ENCODE measurements at regions not wholly inside any gene's neighbourhood (a gene's known extent, or its start where the extent isn't known, plus 50 kb on each side); places are given as distances from the start of the nearest gene placed in this dataset.

- 93% methylated on average over 17 of the region's 25 CpGs for WGBS (ENCODE audit: insufficient coverage)
- DNase-seq = no peak
- no peak overlapping the region for H3K4me3 ChIP-seq (ENCODE audit: control insufficient read depth in 1 of 7, extremely low read depth in 1 of 7, insufficient read depth in 4 of 7, low read depth in 2 of 7, low read length in 6 of 7)
- H3K27me3 ChIP-seq (replicated peaks in 2 of 5; ENCODE audit: control insufficient read depth in 4 of 5, insufficient read depth in 5 of 5, low read length in 4 of 5) = peaks cover 0 to 18% (median 0%) of the 10 kb centered on the region in 5 experiments
- ChIA-PET POLR2A (interaction anchor here (0.5 kb wide), 1 partner anchor 18 kb away, joined by 3 read pairs; no protein-coding TSS in a partner anchor), CTCF (no interaction called here)
- H3K27ac ChIP-seq (ENCODE audit: insufficient read depth in 1 of 2, low read depth in 1 of 2, low read length in 2 of 2, poor library complexity in 1 of 2, severe bottlenecking in 2 of 2) = no peak overlapping the region
- H3K9me3 ChIP-seq (ENCODE audit: control extremely low read depth in 1 of 5, control insufficient read depth in 4 of 5, insufficient read depth in 2 of 5, low read depth in 1 of 5, low read length in 4 of 5) = no peaks in the 10 kb centered on the region
- H3K4me1 ChIP-seq (ENCODE audit: control extremely low read depth in 1 of 4, control insufficient read depth in 4 of 4, insufficient read depth in 4 of 4, low read length in 3 of 4) = no peaks in the 10 kb centered on the region
- H3K36me3 ChIP-seq (ENCODE audit: control insufficient read depth in 4 of 4, insufficient read depth in 4 of 4, low read length in 3 of 4) = no peaks in the 10 kb centered on the region
Measured at GRCh38 chr7:1344981-1345701, 112.5 kb downstream of the UNCX start.

GRCh38 chr7:1345796-1346755 lies 113.2 kb downstream of the MICALL2 start:
- no peaks in the 10 kb centered on the region for H3K9me3 ChIP-seq (ENCODE audit: control extremely low read depth in 1 of 5, control insufficient read depth in 4 of 5, insufficient read depth in 2 of 5, low read depth in 1 of 5, low read length in 4 of 5)
- DNase-seq = no peak
- H3K36me3 ChIP-seq (ENCODE audit: control insufficient read depth in 4 of 4, insufficient read depth in 4 of 4, low read length in 3 of 4) = no peaks in the 10 kb centered on the region
- H3K4me3 ChIP-seq (ENCODE audit: control insufficient read depth in 1 of 7, extremely low read depth in 1 of 7, insufficient read depth in 4 of 7, low read depth in 2 of 7, low read length in 6 of 7) = no peak overlapping the region
- no peaks in the 10 kb centered on the region for H3K4me1 ChIP-seq (ENCODE audit: control extremely low read depth in 1 of 4, control insufficient read depth in 4 of 4, insufficient read depth in 4 of 4, low read length in 3 of 4)
- H3K27me3 ChIP-seq (replicated peaks in 2 of 5; ENCODE audit: control insufficient read depth in 4 of 5, insufficient read depth in 5 of 5, low read length in 4 of 5) = peaks cover 0 to 18% (median 0%) of the 10 kb centered on the region in 5 experiments
- 93% methylated on average over 19 of the region's 33 CpGs for WGBS (ENCODE audit: insufficient coverage)
- ChIA-PET POLR2A (no interaction called here), CTCF (no interaction called here)
- H3K27ac ChIP-seq (ENCODE audit: insufficient read depth in 1 of 2, low read depth in 1 of 2, low read length in 2 of 2, poor library complexity in 1 of 2, severe bottlenecking in 2 of 2) = no peak overlapping the region

DNA sequence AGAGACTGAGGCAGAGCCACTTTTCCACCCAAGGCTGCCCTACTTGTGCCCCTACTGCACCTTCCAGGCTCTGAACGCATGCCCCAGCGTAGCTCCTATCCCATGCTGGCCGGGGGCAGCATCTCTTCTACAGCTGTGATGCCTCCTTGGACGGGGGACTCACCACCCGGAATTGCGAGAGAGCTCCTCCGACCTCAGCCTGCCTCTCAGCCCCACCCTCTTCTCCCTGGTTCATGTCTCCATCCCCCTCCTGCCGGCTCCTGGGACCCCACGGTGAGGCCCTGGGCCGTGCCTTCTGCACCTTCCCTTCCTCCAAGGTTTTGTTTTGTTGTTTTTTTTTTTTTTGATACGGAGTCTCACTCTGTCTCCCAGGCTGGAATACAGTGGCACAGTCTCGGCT lies 112.4 kb downstream of the MICALL2 start:
- 93% methylated on average over 8 of the region's 12 CpGs for WGBS (ENCODE audit: insufficient coverage)
- Histone ChIP-seq H3K4me1 (ENCODE audit: control extremely low read depth in 1 of 4, control insufficient read depth in 4 of 4, insufficient read depth in 4 of 4, low read length in 3 of 4) (no peaks in the 10 kb centered on the region), H3K36me3 (ENCODE audit: control insufficient read depth in 4 of 4, insufficient read depth in 4 of 4, low read length in 3 of 4) (no peaks in the 10 kb centered on the region), H3K27me3 (replicated peaks in 2 of 5; ENCODE audit: control insufficient read depth in 4 of 5, insufficient read depth in 5 of 5, low read length in 4 of 5) (peaks cover 0 to 20% (median 0%) of the 10 kb centered on the region in 5 experiments), H3K4me3 (ENCODE audit: control insufficient read depth in 1 of 7, extremely low read depth in 1 of 7, insufficient read depth in 4 of 7, low read depth in 2 of 7, low read length in 6 of 7) (no peak overlapping the region), H3K27ac (ENCODE audit: insufficient read depth in 1 of 2, low read depth in 1 of 2, low read length in 2 of 2, poor library complexity in 1 of 2, severe bottlenecking in 2 of 2) (no peak overlapping the region), H3K9me3 (ENCODE audit: control extremely low read depth in 1 of 5, control insufficient read depth in 4 of 5, insufficient read depth in 2 of 5, low read depth in 1 of 5, low read length in 4 of 5) (no peaks in the 10 kb centered on the region)
- POLR2A ChIA-PET = no interaction called here
- CTCF ChIA-PET = no interaction called here
- no peak for DNase-seq

- Histone ChIP-seq H3K4me3 (ENCODE audit: control insufficient read depth in 1 of 7, extremely low read depth in 1 of 7, insufficient read depth in 4 of 7, low read depth in 2 of 7, low read length in 6 of 7) (no peak overlapping the region), H3K27ac (ENCODE audit: insufficient read depth in 1 of 2, low read depth in 1 of 2, low read length in 2 of 2, poor library complexity in 1 of 2, severe bottlenecking in 2 of 2) (no peak overlapping the region), H3K36me3 (ENCODE audit: control insufficient read depth in 4 of 4, insufficient read depth in 4 of 4, low read length in 3 of 4) (no peaks in the 10 kb centered on the region), H3K9me3 (ENCODE audit: control extremely low read depth in 1 of 5, control insufficient read depth in 4 of 5, insufficient read depth in 2 of 5, low read depth in 1 of 5, low read length in 4 of 5) (no peaks in the 10 kb centered on the region), H3K27me3 (replicated peaks in 2 of 5; ENCODE audit: control insufficient read depth in 4 of 5, insufficient read depth in 5 of 5, low read length in 4 of 5) (peaks cover 0 to 23% (median 0%) of the 10 kb centered on the region in 5 experiments), H3K4me1 (ENCODE audit: control extremely low read depth in 1 of 4, control insufficient read depth in 4 of 4, insufficient read depth in 4 of 4, low read length in 3 of 4) (no peaks in the 10 kb centered on the region)
- ChIA-PET POLR2A (no interaction called here), CTCF (no interaction called here)
- 68% methylated on average over 23 of the region's 28 CpGs for WGBS (ENCODE audit: insufficient coverage)
- no peak for DNase-seq
Measured at GRCh38 chr7:1348096-1348822, 111.0 kb downstream of the MICALL2 start.

DNA sequence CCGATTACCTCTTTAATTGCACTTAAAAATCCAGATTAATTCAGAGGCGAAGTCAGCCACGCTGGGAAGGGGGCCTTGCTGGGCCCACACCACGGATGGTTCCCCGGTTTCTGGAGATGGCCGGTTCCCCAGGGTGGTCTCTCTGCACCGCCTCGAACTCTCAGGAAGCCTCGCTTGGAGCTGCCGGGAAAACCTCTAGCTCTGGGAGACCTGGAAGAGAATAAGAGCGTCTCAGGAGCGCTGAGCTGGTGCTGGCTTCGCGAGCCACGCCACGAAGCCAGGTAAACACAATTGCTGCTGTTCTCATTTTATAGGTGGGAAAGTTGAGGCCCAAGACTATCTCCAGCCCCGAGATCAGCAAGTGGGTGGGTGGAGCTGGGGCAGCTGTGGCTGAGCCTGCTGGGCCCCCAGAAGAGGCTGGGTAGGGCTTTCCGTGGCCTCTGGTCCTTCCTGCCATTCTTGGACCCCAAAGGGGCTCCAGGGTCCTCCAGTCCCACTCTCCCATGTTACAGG lies 110.4 kb downstream of the MICALL2 start:
- Histone ChIP-seq H3K27me3 (replicated peaks in 2 of 5; ENCODE audit: control insufficient read depth in 4 of 5, insufficient read depth in 5 of 5, low read length in 4 of 5) (peaks cover 0 to 23% (median 0%) of the 10 kb centered on the region in 5 experiments), H3K36me3 (ENCODE audit: control insufficient read depth in 4 of 4, insufficient read depth in 4 of 4, low read length in 3 of 4) (no peaks in the 10 kb centered on the region), H3K4me3 (ENCODE audit: control insufficient read depth in 1 of 7, extremely low read depth in 1 of 7, insufficient read depth in 4 of 7, low read depth in 2 of 7, low read length in 6 of 7) (no peak overlapping the region), H3K27ac (ENCODE audit: insufficient read depth in 1 of 2, low read depth in 1 of 2, low read length in 2 of 2, poor library complexity in 1 of 2, severe bottlenecking in 2 of 2) (no peak overlapping the region), H3K4me1 (ENCODE audit: control extremely low read depth in 1 of 4, control insufficient read depth in 4 of 4, insufficient read depth in 4 of 4, low read length in 3 of 4) (no peaks in the 10 kb centered on the region), H3K9me3 (ENCODE audit: control extremely low read depth in 1 of 5, control insufficient read depth in 4 of 5, insufficient read depth in 2 of 5, low read depth in 1 of 5, low read length in 4 of 5) (no peaks in the 10 kb centered on the region)
- ChIA-PET POLR2A (no interaction called here), CTCF (no interaction called here)
- no peak for DNase-seq
- WGBS (ENCODE audit: insufficient coverage) = 87% methylated on average over 18 of the region's 18 CpGs

DNA sequence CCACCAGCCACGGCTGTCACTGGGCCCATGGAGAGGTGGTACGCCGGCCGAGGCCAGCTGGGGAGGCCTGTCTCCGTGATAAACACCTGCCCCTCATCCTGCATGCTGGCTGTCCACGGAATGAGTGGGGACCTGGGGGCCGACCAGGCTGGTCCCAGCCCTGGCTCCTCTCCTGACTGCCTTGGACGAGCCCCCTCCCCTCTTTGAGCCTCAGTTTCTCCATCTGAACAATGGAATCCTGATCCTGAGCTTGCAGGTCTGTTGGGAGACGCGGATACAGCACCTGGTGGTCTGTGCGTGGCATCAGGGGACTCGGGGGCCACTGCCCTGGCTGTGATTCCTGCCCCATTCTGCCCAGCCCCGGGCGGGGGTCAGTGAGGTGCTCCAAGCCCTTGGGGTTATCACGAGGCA lies 109.9 kb downstream of the MICALL2 start:
- H3K9me3 ChIP-seq (ENCODE audit: control extremely low read depth in 1 of 5, control insufficient read depth in 4 of 5, insufficient read depth in 2 of 5, low read depth in 1 of 5, low read length in 4 of 5) = no peaks in the 10 kb centered on the region
- 89% methylated on average over 14 of the region's 15 CpGs for WGBS (ENCODE audit: insufficient coverage)
- POLR2A ChIA-PET = no interaction called here
- peaks cover 0 to 24% (median 0%) of the 10 kb centered on the region in 5 experiments for H3K27me3 ChIP-seq (replicated peaks in 2 of 5; ENCODE audit: control insufficient read depth in 4 of 5, insufficient read depth in 5 of 5, low read length in 4 of 5)
- H3K36me3 ChIP-seq (ENCODE audit: control insufficient read depth in 4 of 4, insufficient read depth in 4 of 4, low read length in 3 of 4) = no peaks in the 10 kb centered on the region
- no peak for DNase-seq
- no peak overlapping the region for H3K4me3 ChIP-seq (ENCODE audit: control insufficient read depth in 1 of 7, extremely low read depth in 1 of 7, insufficient read depth in 4 of 7, low read depth in 2 of 7, low read length in 6 of 7)
- no peak overlapping the region for H3K27ac ChIP-seq (ENCODE audit: insufficient read depth in 1 of 2, low read depth in 1 of 2, low read length in 2 of 2, poor library complexity in 1 of 2, severe bottlenecking in 2 of 2)
- H3K4me1 ChIP-seq (ENCODE audit: control extremely low read depth in 1 of 4, control insufficient read depth in 4 of 4, insufficient read depth in 4 of 4, low read length in 3 of 4) = no peaks in the 10 kb centered on the region
- CTCF ChIA-PET = no interaction called here

Data from common myeloid progenitor, CD34-positive (primary cell).